Right cardiac atrium (tissue), 5 donors: ENCODE measurements at regions not wholly inside any gene's neighbourhood (a gene's known extent, or its start where the extent isn't known, plus 50 kb on each side); places are given as distances from the start of the nearest gene placed in this dataset.

Experiments
- ATAC-seq, 2 donors: fragments of 200-7000 bp; cut with Tn5 transposase; one replicate each; pipeline versions ENCODE4 v1.8.0 to v1.9.1; 2020; ENCODE audit warnings: moderate library complexity in 2 of 2, mild to moderate bottlenecking in 1 of 2
- DNase-seq, 3 donors: peaks; one replicate each; pipeline ENCODE4 v3.0.0-alpha.2; 2020
- H3K27ac ChIP-seq: one replicate; pipeline ENCODE4 v1.5.1; 2013; ENCODE audit warnings: mild to moderate bottlenecking, low read length, control low read depth, moderate library complexity
- H3K27me3 ChIP-seq: one replicate; pipeline ENCODE4 v1.6.1; 2013; ENCODE audit not compliant: control insufficient read depth, insufficient read depth
- H3K4me1 ChIP-seq: one replicate; pipeline ENCODE4 v1.6.1; 2013; ENCODE audit warnings: low read length; ENCODE audit not compliant: control insufficient read depth, insufficient read depth
- H3K4me3 ChIP-seq: one replicate; pipeline ENCODE4 v1.5.1; 2013; ENCODE audit warnings: low read length, control low read depth
- H3K9me3 ChIP-seq: one replicate; pipeline ENCODE4 v1.6.1; 2013; ENCODE audit warnings: low read length; ENCODE audit not compliant: control insufficient read depth
- WGBS: extraction: QIAGEN DNeasy Blood & Tissue Kit; methylation state at CpG from one replicate; pipeline ENCODE4 v1.1.7; 2013; 5-methylcytosine and 5-hydroxymethylcytosine counted together
- intact Hi-C, 4 donors: fragments of 100-400 bp; cut with DNase I; formaldehyde crosslinking; loops; one replicate each; pipeline versions ENCODE4 v1.11.0 to v1.14.0; 2022 to 2023
- donor health status: healthy with polysubstance abuse.
- donor health status: DM: no; HTN: yes; CAD: no.
- donor health status: DM: no; HTN: no; CAD: no.
- donor health status: DM: no; HTN: yes; CAD: no; lungs with severe emphysema.
- donor health status: DM: yes; HTN: yes; CAD: no.

- WGBS = 44% methylated on average over 11 of the region's 11 CpGs
- Histone ChIP-seq H3K27me3 (no peaks in the 10 kb centered on the region), H3K4me1 (peaks cover 2% of the 10 kb centered on the region), H3K27ac (no peak overlapping the region), H3K4me3 (no peak overlapping the region), H3K9me3 (no peaks in the 10 kb centered on the region)
- ATAC-seq (no peak), DNase-seq (no peak)
- intact Hi-C loops = no loop called here
Measured at GRCh38 chr17:68710035-68710780, 109.0 kb upstream of the FAM20A start.

GRCh38 chr17:68709461-68709860 is 108.3 kb upstream of the FAM20A start:
- ATAC-seq (no peak), DNase-seq (no peak)
- Histone ChIP-seq H3K4me3 (no peak overlapping the region), H3K4me1 (peaks cover 2% of the 10 kb centered on the region), H3K27me3 (no peaks in the 10 kb centered on the region), H3K9me3 (no peaks in the 10 kb centered on the region), H3K27ac (no peak overlapping the region)
- WGBS = 94% methylated on average over 6 of the region's 6 CpGs
- intact Hi-C loops = no loop called here

- intact Hi-C loops = no loop called here
- peak in 1 of 2 donors; percentile 57 for ATAC-seq
- no peaks in the 10 kb centered on the region for H3K27me3 ChIP-seq
- 85% methylated on average over 4 of the region's 4 CpGs for WGBS
- DNase-seq = no peak
- peaks cover 2% of the 10 kb centered on the region for H3K4me1 ChIP-seq
- no peak overlapping the region for H3K4me3 ChIP-seq
- H3K27ac ChIP-seq = no peak overlapping the region
- no peaks in the 10 kb centered on the region for H3K9me3 ChIP-seq
Measured at GRCh38 chr17:68707031-68707430, 105.9 kb upstream of the FAM20A start.

- DNase-seq (no peak), ATAC-seq (no peak)
- 65% methylated on average over 5 of the region's 5 CpGs for WGBS
- Histone ChIP-seq H3K27ac (no peak overlapping the region), H3K27me3 (no peaks in the 10 kb centered on the region), H3K4me1 (peaks cover 2% of the 10 kb centered on the region), H3K9me3 (no peaks in the 10 kb centered on the region), H3K4me3 (no peak overlapping the region)
- intact Hi-C loops = no loop called here
Measured at GRCh38 chr17:68706356-68706920, 105.3 kb upstream of the FAM20A start.

- intact Hi-C loops = no loop called here
- no peaks in the 10 kb centered on the region for H3K9me3 ChIP-seq
- H3K4me3 ChIP-seq = no peak overlapping the region
- H3K4me1 ChIP-seq = peaks cover 2% of the 10 kb centered on the region
- DNase-seq = no peak
- H3K27me3 ChIP-seq = no peaks in the 10 kb centered on the region
- no peak for ATAC-seq
- 71% methylated on average over 3 of the region's 3 CpGs for WGBS
- no peak overlapping the region for H3K27ac ChIP-seq
Measured at GRCh38 chr17:68705714-68706076, 104.5 kb upstream of the FAM20A start.

- ATAC-seq (no peak), DNase-seq (no peak)
- 75% methylated on average over 11 of the region's 11 CpGs for WGBS
- H3K4me1 ChIP-seq = peaks cover 2% of the 10 kb centered on the region
- H3K27me3 ChIP-seq = no peaks in the 10 kb centered on the region
- no peak overlapping the region for H3K4me3 ChIP-seq
- H3K27ac ChIP-seq = no peak overlapping the region
- H3K9me3 ChIP-seq = no peaks in the 10 kb centered on the region
- intact Hi-C loops = no loop called here
Measured at GRCh38 chr17:68704871-68705713, 103.9 kb upstream of the FAM20A start.

GRCh38 chr17:68701046-68701445 is 99.9 kb upstream of the FAM20A start:
- WGBS = 28% methylated on average over 2 of the region's 2 CpGs
- H3K27ac ChIP-seq = no peak overlapping the region
- H3K4me1 ChIP-seq = no peaks in the 10 kb centered on the region
- H3K27me3 ChIP-seq = no peaks in the 10 kb centered on the region
- H3K9me3 ChIP-seq = no peaks in the 10 kb centered on the region
- ATAC-seq (no peak), DNase-seq (no peak)
- intact Hi-C loops = no loop called here
- H3K4me3 ChIP-seq = no peak overlapping the region

- no peaks in the 10 kb centered on the region for H3K27me3 ChIP-seq
- ATAC-seq (peak in 1 of 2 donors; percentile 43), DNase-seq (peak in 1 of 3 donors; percentile 40)
- H3K4me1 ChIP-seq = no peaks in the 10 kb centered on the region
- 54% methylated on average over 4 of the region's 4 CpGs for WGBS
- intact Hi-C loops = no loop called here
- H3K9me3 ChIP-seq = no peaks in the 10 kb centered on the region
- no peak overlapping the region for H3K27ac ChIP-seq
- H3K4me3 ChIP-seq = no peak overlapping the region
Measured at GRCh38 chr17:68700421-68700820, 99.3 kb upstream of the FAM20A start.

- 72% methylated on average over 6 of the region's 6 CpGs for WGBS
- ATAC-seq (no peak), DNase-seq (no peak)
- intact Hi-C loops = loop anchor here in 1 of 4 donors (10.0 kb wide), 1 partner anchor 65 kb away; no protein-coding TSS in a partner anchor
- no peak overlapping the region for H3K27ac ChIP-seq
- no peaks in the 10 kb centered on the region for H3K9me3 ChIP-seq
- H3K4me3 ChIP-seq = no peak overlapping the region
- H3K27me3 ChIP-seq = no peaks in the 10 kb centered on the region
- H3K4me1 ChIP-seq = no peaks in the 10 kb centered on the region
Measured at GRCh38 chr17:68699936-68700335, 98.8 kb upstream of the FAM20A start.

GRCh38 chr17:68698746-68699145 is 97.6 kb upstream of the FAM20A start:
- H3K4me3 ChIP-seq = no peak overlapping the region
- WGBS = 33% methylated on average over 3 of the region's 3 CpGs
- no peaks in the 10 kb centered on the region for H3K4me1 ChIP-seq
- ATAC-seq (peak; percentile 44), DNase-seq (no peak)
- no peaks in the 10 kb centered on the region for H3K9me3 ChIP-seq
- intact Hi-C loops = loop anchor here in 1 of 4 donors (10.0 kb wide), 1 partner anchor 64 kb away; no protein-coding TSS in a partner anchor
- no peak overlapping the region for H3K27ac ChIP-seq
- no peaks in the 10 kb centered on the region for H3K27me3 ChIP-seq

- 78% methylated on average over 1 of the region's 1 CpG for WGBS
- DNase-seq (no peak), ATAC-seq (peak; percentile 32 to 57)
- no peak overlapping the region for H3K27ac ChIP-seq
- no peak overlapping the region for H3K4me3 ChIP-seq
- intact Hi-C loops = loop anchor here in 1 of 4 donors (10.0 kb wide), 1 partner anchor 63 kb away; no protein-coding TSS in a partner anchor
- no peaks in the 10 kb centered on the region for H3K4me1 ChIP-seq
- no peaks in the 10 kb centered on the region for H3K9me3 ChIP-seq
- H3K27me3 ChIP-seq = no peaks in the 10 kb centered on the region
Measured at GRCh38 chr17:68697850-68698361, 96.7 kb upstream of the FAM20A start.
